ENCODE measurements at regions not wholly inside any gene's neighbourhood (a gene's known extent, or its start where the extent isn't known, plus 50 kb on each side); places are given as distances from the start of the nearest gene placed in this dataset.
"Not testable (repeated sequence)": the region's sequence is repeated elsewhere in the genome, so short reads cannot be mapped to it uniquely, and the experiment has no call there.

DNA sequence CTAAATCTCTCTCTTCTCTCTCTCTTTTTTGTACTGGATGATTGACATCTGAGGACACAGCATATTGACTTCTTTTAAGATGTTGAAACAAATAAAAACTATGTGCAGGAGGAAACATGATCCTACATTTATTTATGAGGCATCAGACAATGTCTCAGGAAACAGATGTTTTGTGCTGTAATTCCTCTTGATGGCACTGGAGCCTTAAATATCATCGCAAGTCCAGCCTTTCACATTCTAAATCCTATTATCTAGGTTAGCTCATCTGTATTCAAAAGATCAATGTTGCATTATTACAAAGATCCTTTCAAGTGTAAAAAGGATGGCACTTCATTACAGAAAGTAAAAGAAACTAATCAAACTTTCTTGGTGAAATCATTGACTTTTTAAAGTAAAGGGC lies 63.9 kb downstream of the MAT2B start:
- peaks cover 88% of the 10 kb centered on the region for H3K27me3 Mint-ChIP-seq
- H3K4me3 Mint-ChIP-seq, result no peak overlapping the region
- peaks cover 30% of the 10 kb centered on the region for H3K4me1 Mint-ChIP-seq
- H3K36me3 Mint-ChIP-seq (ENCODE audit: insufficient read depth), result peaks cover 2% of the 10 kb centered on the region
- no peak overlapping the region for H3K27ac Mint-ChIP-seq (ENCODE audit: low read depth)
- DNase-seq (ENCODE audit: low spot score in 2 of 2) (no peak), ATAC-seq (replicated peaks; ENCODE audit: extremely low read depth, poor library complexity, severe bottlenecking) (no peak)
- H3K9me3 Mint-ChIP-seq, result no peaks in the 10 kb centered on the region

DNA sequence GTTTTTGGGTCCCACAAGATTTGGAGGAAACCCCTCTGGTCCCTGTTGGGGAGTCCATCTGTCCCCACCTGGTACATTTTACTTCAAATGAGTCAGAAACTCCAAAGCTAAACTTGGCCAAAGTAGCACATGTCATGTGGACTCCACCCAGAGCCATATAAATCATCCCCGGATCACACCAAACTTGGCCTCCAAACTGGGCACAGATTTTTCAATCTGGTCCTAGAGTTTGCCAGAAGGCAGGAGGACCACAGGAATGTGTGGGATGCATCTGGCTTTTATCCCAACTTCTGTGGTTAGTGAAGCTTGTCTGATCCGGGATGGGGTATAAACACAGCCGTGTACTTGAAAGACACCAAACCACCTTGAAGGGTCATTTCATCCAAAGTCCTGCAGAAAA lies 66.3 kb downstream of the MAT2B start:
- no peaks in the 10 kb centered on the region for H3K9me3 Mint-ChIP-seq
- ATAC-seq (replicated peaks; ENCODE audit: extremely low read depth, poor library complexity, severe bottlenecking) (no peak), DNase-seq (ENCODE audit: low spot score in 2 of 2) (no peak)
- no peak overlapping the region for H3K4me3 Mint-ChIP-seq
- no peaks in the 10 kb centered on the region for H3K36me3 Mint-ChIP-seq (ENCODE audit: insufficient read depth)
- H3K27ac Mint-ChIP-seq (ENCODE audit: low read depth), result no peak overlapping the region
- peaks cover 86% of the 10 kb centered on the region for H3K27me3 Mint-ChIP-seq
- H3K4me1 Mint-ChIP-seq, result peaks cover 9% of the 10 kb centered on the region

DNA sequence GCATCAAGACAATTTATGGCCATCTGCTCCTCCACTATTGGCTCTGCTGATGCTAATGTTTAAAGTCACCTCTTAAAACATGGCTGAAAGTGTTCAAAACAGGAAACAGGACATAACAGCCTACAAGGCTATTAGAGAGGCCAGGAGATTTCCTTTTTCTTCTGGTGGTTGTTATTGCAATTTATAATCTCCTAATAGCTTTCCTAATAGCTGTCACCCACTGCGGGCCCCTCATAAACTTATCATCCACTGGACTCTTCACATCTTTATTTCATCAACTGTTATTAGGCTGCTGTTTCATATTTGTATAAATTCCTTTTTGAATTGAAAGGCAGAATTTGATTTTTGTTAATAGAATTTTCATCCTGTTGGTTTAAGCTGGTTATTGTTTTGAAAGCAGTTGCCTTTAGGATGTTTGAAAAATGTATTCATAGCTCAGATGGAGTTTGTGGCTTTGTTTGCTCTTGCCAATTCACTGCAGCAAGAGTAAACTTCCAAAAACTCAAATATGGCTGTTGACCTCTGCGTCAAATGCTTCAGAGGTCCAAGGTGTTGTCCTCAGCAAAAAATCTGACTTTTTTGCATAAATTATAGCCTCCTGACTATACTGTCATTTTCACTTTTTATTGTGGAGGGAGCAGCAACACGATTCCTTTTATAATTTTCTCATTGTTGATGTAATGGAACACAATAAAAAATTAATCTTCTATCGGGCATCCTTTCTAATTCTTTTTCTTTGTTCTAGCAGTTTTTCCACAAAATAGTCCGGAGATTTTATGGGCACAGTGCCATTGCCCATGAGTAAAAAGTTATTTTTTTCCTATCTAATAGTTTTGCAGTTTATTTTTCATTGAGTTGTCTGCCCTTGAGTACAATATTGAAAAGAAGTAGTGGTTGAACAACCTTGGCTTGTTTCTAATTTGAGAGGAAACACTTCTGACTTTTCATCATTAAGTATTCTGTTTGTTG lies 69.3 kb downstream of the MAT2B start:
- DNase-seq (ENCODE audit: low spot score in 2 of 2) (no peak), ATAC-seq (replicated peaks; ENCODE audit: extremely low read depth, poor library complexity, severe bottlenecking) (no peak)
- no peak overlapping the region for H3K4me3 Mint-ChIP-seq
- no peaks in the 10 kb centered on the region for H3K4me1 Mint-ChIP-seq
- H3K9me3 Mint-ChIP-seq, result no peaks in the 10 kb centered on the region
- H3K27ac Mint-ChIP-seq (ENCODE audit: low read depth), result no peak overlapping the region
- no peaks in the 10 kb centered on the region for H3K36me3 Mint-ChIP-seq (ENCODE audit: insufficient read depth)
- peaks cover 62% of the 10 kb centered on the region for H3K27me3 Mint-ChIP-seq

DNA sequence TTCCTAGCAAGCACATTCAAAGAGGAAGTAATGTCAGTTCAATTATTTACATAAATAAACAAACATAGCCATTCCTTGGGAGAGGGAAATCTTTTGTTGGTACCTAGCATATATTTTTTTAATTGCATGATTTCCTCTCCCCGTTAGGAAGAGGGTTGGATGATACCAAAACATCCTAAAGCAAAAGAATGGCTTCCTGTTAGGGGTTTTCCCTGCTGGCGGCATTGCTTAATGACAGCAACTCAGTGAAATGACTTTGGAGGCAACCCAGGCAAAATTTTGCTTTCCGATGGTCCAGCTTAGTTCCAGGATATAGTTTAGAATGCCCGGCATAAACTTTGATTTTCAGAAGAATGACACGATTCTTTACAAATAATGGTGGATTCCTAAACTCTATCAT lies 73.2 kb downstream of the MAT2B start:
- Mint-ChIP-seq H3K4me1 (no peaks in the 10 kb centered on the region), H3K36me3 (ENCODE audit: insufficient read depth) (no peaks in the 10 kb centered on the region), H3K27me3 (peaks cover 42% of the 10 kb centered on the region), H3K9me3 (no peaks in the 10 kb centered on the region), H3K27ac (ENCODE audit: low read depth) (no peak overlapping the region), H3K4me3 (no peak overlapping the region)
- no peak for ATAC-seq (replicated peaks; ENCODE audit: extremely low read depth, poor library complexity, severe bottlenecking)
- no peak for DNase-seq (ENCODE audit: low spot score in 2 of 2)

DNA sequence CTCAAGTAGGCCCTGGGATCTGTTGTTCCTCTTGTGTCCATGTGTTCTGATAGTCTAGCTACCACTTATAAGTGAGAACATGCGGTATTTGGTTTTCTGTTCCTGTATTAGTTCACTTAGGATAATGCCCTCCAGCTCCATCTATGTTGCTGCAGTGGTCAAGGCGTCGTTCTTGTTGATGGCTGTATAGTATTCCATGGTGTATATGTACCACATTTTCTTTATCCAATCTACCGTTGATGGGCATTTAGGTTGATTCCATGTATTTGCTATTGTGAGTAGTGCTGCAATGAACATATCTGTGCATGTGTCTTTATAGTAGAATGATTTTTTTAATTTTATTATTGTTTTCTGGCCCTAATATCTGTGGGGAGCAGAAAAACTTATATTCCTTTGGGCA lies 74.3 kb downstream of the MAT2B start:
- peaks cover 39% of the 10 kb centered on the region for H3K27me3 Mint-ChIP-seq
- H3K9me3 Mint-ChIP-seq, result no peaks in the 10 kb centered on the region
- no peak overlapping the region for H3K4me3 Mint-ChIP-seq
- DNase-seq (ENCODE audit: low spot score in 2 of 2) (no peak), ATAC-seq (replicated peaks; ENCODE audit: extremely low read depth, poor library complexity, severe bottlenecking) (no peak)
- no peaks in the 10 kb centered on the region for H3K36me3 Mint-ChIP-seq (ENCODE audit: insufficient read depth)
- H3K27ac Mint-ChIP-seq (ENCODE audit: low read depth), result no peak overlapping the region
- H3K4me1 Mint-ChIP-seq, result no peaks in the 10 kb centered on the region

DNA sequence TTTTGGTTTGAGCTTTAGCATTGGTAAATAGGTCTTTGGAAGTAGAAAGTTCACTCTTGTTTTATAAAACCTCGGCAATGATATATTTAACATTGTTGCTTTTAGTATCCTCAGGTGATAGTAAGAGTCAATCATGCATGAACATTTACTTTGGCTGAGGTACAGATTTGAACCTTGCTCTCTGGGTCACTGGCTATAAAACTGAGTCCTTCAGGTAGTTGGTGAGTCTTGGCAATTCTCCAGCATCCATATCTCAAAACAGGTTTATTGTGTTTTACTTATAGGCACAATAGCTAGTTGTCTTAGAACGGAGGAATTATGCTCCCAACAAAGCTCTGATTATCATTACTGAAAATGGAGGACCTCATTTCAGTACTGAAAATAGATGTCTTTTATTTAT lies 75.1 kb downstream of the MAT2B start:
- H3K36me3 Mint-ChIP-seq (ENCODE audit: insufficient read depth), result no peaks in the 10 kb centered on the region
- no peaks in the 10 kb centered on the region for H3K9me3 Mint-ChIP-seq
- no peaks in the 10 kb centered on the region for H3K4me1 Mint-ChIP-seq
- no peak overlapping the region for H3K4me3 Mint-ChIP-seq
- H3K27ac Mint-ChIP-seq (ENCODE audit: low read depth), result no peak overlapping the region
- no peak for ATAC-seq (replicated peaks; ENCODE audit: extremely low read depth, poor library complexity, severe bottlenecking)
- H3K27me3 Mint-ChIP-seq, result peaks cover 32% of the 10 kb centered on the region
- DNase-seq (ENCODE audit: low spot score in 2 of 2), result no peak

DNA sequence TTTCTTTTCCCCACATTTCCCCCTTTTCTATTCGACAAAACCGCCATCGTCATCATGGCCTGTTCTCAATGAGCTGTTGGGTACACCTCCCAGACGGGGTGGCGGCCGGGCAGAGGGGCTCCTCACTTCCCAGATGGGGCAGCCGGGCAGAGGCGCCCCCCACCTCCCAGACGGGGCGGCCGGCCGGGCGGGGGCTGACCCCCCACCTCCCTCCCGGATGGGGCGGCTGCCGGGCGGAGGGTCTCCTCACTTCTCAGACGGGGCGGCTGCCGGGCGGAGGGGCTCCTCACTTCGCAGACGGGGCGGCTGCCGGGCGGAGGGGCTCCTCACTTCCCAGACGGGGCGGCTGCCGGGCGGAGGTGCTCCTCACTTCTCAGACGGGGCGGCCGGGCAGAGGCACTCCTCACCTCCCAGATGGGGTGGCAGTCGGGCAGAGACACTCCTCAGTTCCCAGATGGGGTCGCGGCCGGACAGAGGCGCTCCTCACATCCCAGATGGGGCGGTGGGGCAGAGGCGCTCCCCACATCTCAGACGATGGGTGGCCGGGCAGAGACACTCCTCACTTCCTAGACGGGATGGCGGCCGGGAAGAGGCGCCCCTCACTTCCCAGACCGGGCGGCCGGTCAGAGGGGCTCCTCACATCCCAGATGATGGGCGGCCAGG lies 78.2 kb downstream of the MAT2B start:
- H3K4me3 Mint-ChIP-seq; H3K27ac Mint-ChIP-seq (ENCODE audit: low read depth); H3K4me1 Mint-ChIP-seq; H3K9me3 Mint-ChIP-seq; DNase-seq (ENCODE audit: low spot score in 2 of 2); ATAC-seq (replicated peaks; ENCODE audit: extremely low read depth, poor library complexity, severe bottlenecking); H3K36me3 Mint-ChIP-seq (ENCODE audit: insufficient read depth): not testable (repeated sequence)
- H3K27me3 Mint-ChIP-seq, result peaks cover 39% of the 10 kb centered on the region

DNA sequence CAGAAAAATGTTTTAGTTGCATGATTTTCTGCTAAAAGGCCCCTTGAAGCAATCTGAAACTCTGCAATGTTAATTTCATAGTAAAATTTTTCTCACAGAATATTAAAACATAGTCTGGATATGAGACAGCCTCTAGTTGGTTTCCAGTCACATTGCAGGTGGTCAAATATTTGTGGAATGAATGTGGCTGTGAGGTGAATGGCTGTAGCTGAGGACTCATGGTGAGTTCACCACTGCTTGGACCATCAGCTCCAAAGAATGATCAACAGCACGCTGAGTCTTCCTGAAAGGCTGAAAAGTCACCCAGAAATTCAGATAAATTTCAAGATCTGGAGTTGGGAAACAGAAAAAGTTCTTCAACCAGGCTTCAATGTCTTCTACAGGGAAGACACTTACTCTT lies 79.8 kb downstream of the MAT2B start:
- DNase-seq (ENCODE audit: low spot score in 2 of 2), result no peak
- Mint-ChIP-seq H3K4me1 (no peaks in the 10 kb centered on the region), H3K4me3 (no peak overlapping the region), H3K36me3 (ENCODE audit: insufficient read depth) (no peaks in the 10 kb centered on the region), H3K27me3 (peaks cover 28% of the 10 kb centered on the region), H3K27ac (ENCODE audit: low read depth) (no peak overlapping the region), H3K9me3 (no peaks in the 10 kb centered on the region)
- ATAC-seq (replicated peaks; ENCODE audit: extremely low read depth, poor library complexity, severe bottlenecking), result no peak

DNA sequence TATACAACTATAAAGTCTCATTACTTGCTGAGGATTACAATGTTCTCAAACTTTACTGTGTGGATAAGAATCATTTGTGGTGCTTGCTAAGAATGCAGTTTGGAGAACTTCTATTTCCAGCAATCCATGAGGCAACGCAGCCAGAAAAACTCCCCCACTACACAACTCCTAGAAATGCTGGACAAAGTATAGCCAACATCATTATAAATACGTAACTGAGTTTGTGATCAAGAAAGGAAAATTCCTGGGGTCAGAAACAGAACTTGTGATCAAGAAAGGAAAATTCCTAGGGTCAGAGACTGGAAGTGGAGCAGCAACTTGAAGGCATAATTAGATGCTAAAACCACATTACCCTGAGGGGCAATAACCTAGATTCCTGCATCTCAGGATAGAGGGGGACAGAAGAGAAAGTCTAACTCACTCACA lies 81.1 kb downstream of the MAT2B start:
- H3K4me3 Mint-ChIP-seq, result no peak overlapping the region
- peaks cover 20% of the 10 kb centered on the region for H3K27me3 Mint-ChIP-seq
- H3K36me3 Mint-ChIP-seq (ENCODE audit: insufficient read depth), result no peaks in the 10 kb centered on the region
- H3K27ac Mint-ChIP-seq (ENCODE audit: low read depth), result no peak overlapping the region
- DNase-seq (ENCODE audit: low spot score in 2 of 2) (no peak), ATAC-seq (replicated peaks; ENCODE audit: extremely low read depth, poor library complexity, severe bottlenecking) (no peak)
- no peaks in the 10 kb centered on the region for H3K9me3 Mint-ChIP-seq
- H3K4me1 Mint-ChIP-seq, result no peaks in the 10 kb centered on the region

DNA sequence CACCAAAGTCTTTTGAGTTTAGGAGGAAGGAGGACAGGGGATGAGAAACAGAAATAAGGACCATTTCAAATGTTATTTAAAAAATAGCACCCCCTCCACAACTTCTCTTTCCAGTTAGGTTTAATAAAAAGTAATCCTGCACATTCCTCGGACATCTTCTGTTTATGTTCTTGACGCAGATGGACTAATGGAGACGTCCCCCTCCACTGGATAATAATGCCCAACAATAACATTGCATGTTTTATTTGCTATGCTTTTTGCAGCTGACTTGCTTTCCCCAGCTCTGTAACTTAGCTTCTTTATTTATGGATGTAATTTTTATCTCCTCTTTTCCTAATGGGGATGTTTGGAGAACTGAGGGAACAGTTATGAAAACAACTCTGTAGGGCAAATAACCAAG lies 89.5 kb downstream of the MAT2B start:
- Mint-ChIP-seq H3K4me3 (no peak overlapping the region), H3K36me3 (ENCODE audit: insufficient read depth) (peaks cover 1% of the 10 kb centered on the region), H3K9me3 (no peaks in the 10 kb centered on the region), H3K27ac (ENCODE audit: low read depth) (no peak overlapping the region), H3K27me3 (peaks cover 26% of the 10 kb centered on the region), H3K4me1 (no peaks in the 10 kb centered on the region)
- no peak for ATAC-seq (replicated peaks; ENCODE audit: extremely low read depth, poor library complexity, severe bottlenecking)
- no peak for DNase-seq (ENCODE audit: low spot score in 2 of 2)

DNA sequence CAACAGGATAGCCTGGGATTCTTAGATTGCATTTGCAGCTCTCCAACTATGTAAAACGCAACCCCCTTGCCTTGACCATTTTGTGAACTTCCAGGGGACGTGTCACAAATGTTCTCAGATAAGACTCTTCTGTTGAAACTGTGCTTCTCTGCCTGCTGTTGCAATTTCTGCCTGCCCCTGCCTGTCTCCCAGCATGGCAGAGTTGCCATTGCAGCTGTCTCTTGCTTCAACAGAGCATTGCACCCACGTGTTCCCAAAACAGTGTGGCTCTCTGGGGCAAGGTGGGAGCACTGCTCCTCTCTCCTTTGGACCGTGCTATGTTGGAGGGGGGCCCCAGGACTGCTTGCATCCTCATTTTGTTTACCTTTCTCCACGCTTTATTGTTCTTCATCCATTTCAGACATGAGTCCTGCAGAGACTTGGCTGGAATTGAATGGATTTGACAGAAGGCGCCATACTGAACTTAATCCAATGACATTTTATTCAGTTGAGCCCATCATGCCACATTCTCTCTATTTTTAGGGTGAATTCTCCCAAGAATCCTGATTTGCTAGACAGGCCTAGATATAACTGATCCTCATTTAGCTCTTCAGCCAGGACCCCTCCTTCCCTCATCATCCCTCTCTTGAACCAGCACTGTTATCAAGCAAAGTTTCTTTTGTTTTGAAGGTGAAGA lies 90.7 kb downstream of the MAT2B start:
- H3K9me3 Mint-ChIP-seq, result no peaks in the 10 kb centered on the region
- H3K4me3 Mint-ChIP-seq, result no peak overlapping the region
- H3K36me3 Mint-ChIP-seq (ENCODE audit: insufficient read depth), result peaks cover 1% of the 10 kb centered on the region
- DNase-seq (ENCODE audit: low spot score in 2 of 2), result no peak
- no peaks in the 10 kb centered on the region for H3K4me1 Mint-ChIP-seq
- H3K27ac Mint-ChIP-seq (ENCODE audit: low read depth), result no peak overlapping the region
- peaks cover 34% of the 10 kb centered on the region for H3K27me3 Mint-ChIP-seq
- ATAC-seq (replicated peaks; ENCODE audit: extremely low read depth, poor library complexity, severe bottlenecking), result no peak

DNA sequence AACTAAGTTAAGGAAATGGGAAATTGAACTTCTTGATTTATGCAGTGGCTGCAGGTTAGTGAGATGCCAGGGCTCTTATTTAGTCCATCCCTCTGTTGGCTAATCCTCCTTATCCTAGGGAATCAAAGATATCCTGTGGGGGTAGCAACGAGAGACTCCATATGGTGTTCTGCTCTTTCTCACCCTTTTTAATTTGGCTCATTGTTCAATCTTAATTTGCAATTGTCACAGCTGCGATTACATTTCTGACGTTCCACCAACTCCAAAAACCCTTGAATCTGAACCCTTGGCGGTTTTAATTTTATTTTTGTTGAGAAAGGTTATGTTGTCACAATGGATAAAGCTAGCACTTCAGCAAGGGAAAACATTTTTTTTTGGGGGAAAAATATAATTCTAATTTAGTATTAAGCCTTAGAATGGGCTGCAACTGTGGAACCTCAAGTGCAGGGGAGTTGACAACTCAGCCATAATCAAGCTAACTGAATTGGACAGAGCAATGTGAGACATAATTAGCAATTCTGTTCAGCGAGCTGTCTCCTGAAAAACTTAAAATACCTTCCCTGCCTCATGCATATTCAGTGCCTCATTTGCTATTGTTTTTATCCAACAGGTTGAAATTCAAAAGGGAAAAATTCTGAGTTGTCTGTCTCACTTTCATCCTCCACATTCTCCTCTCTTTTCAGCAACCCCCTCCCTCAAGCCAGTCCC lies 91.3 kb downstream of the MAT2B start:
- H3K36me3 Mint-ChIP-seq (ENCODE audit: insufficient read depth), result peaks cover 1% of the 10 kb centered on the region
- no peak overlapping the region for H3K4me3 Mint-ChIP-seq
- H3K4me1 Mint-ChIP-seq, result no peaks in the 10 kb centered on the region
- H3K27me3 Mint-ChIP-seq, result peaks cover 41% of the 10 kb centered on the region
- no peak overlapping the region for H3K27ac Mint-ChIP-seq (ENCODE audit: low read depth)
- no peaks in the 10 kb centered on the region for H3K9me3 Mint-ChIP-seq
- DNase-seq (ENCODE audit: low spot score in 2 of 2) (no peak), ATAC-seq (replicated peaks; ENCODE audit: extremely low read depth, poor library complexity, severe bottlenecking) (no peak)
